ENCODE measurements at regions not wholly inside any gene's neighbourhood (a gene's known extent, or its start where the extent isn't known, plus 50 kb on each side); places are given as distances from the start of the nearest gene placed in this dataset.

GRCh38 chr10:130715686-130716670 is 579.8 kb downstream of the GLRX3 start:
- no peak for TF ChIP-seq POLR2AphosphoS5 (IDR thresholded peaks at IDR 0.05; ENCODE audit: low read depth, low read length)
- TF ChIP-seq POLR2A (IDR thresholded peaks at IDR 0.05; ENCODE audit: low read depth, low read length) = no peak
- TF ChIP-seq TAF1 (IDR thresholded peaks at IDR 0.05; ENCODE audit: low read depth, low read length) = no peak
- TF ChIP-seq SPI1 (IDR thresholded peaks at IDR 0.05; ENCODE audit: low read depth, low read length) = no peak
- no peak for TF ChIP-seq PAX5 (IDR thresholded peaks at IDR 0.05; ENCODE audit: insufficient read depth, low read length, severe bottlenecking)
- no peak for TF ChIP-seq POU2F2 (IDR thresholded peaks at IDR 0.05; ENCODE audit: low read depth, low read length)
